GM12891 (cell line): ENCODE measurements at regions not wholly inside any gene's neighbourhood (a gene's known extent, or its start where the extent isn't known, plus 50 kb on each side); places are given as distances from the start of the nearest gene placed in this dataset.

ENCODE experiments used
- PAX5 ChIP-seq: IDR thresholded peaks from 2 replicates; pipeline ENCODE4 v1.6.1; 2011; ENCODE audit warnings: low read length, moderate library complexity, mild to moderate bottlenecking; ENCODE audit not compliant: insufficient read depth, severe bottlenecking
- POLR2A ChIP-seq: IDR thresholded peaks from 2 replicates; pipeline ENCODE4 v1.6.1; 2011; ENCODE audit warnings: low read depth, low read length, control low read depth

- TF ChIP-seq PAX5 = no peak
- TF ChIP-seq POLR2A = no peak
Observed at GRCh38 chr12:89212339-89212771, 139.9 kb downstream of the DUSP6 start.
